ENCODE measurements at regions not wholly inside any gene's neighbourhood (a gene's known extent, or its start where the extent isn't known, plus 50 kb on each side); places are given as distances from the start of the nearest gene placed in this dataset.
A peak's percentile ranks its signal among the peaks of the same experiment; 100 is the strongest.

DNA sequence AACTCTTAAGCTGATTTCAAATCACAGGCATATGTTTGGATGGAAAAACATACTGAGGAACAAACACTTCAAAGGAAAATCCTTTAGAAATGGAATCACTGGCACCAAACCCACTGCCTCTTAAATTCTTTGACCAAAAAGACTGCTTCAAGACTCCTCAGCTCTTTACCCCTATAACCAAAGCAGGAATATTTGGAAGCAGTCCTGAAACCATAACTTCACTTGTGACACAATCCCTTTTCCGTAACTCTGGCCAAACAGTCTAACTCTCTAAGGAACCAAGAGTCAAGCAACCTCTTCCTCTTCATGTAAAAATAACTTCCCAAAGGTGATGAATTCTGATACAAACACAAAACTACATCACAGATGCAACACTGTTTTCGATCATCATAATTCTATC is 104.3 kb downstream of the MTERF1 start:
- TF ChIP-seq EP300 (IDR thresholded peaks at IDR 0.05), result no peak
- TF ChIP-seq POLR2AphosphoS5 (IDR thresholded peaks at IDR 0.05), result no peak
- no peak for TF ChIP-seq POLR2A (IDR thresholded peaks at IDR 0.05; ENCODE audit: low read depth)
- TF ChIP-seq, protein P1, sequence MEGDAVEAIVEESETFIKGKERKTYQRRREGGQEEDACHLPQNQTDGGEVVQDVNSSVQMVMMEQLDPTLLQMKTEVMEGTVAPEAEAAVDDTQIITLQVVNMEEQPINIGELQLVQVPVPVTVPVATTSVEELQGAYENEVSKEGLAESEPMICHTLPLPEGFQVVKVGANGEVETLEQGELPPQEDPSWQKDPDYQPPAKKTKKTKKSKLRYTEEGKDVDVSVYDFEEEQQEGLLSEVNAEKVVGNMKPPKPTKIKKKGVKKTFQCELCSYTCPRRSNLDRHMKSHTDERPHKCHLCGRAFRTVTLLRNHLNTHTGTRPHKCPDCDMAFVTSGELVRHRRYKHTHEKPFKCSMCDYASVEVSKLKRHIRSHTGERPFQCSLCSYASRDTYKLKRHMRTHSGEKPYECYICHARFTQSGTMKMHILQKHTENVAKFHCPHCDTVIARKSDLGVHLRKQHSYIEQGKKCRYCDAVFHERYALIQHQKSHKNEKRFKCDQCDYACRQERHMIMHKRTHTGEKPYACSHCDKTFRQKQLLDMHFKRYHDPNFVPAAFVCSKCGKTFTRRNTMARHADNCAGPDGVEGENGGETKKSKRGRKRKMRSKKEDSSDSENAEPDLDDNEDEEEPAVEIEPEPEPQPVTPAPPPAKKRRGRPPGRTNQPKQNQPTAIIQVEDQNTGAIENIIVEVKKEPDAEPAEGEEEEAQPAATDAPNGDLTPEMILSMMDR (IDR thresholded peaks at IDR 0.05), result no peak
- 81% methylated on average over 2 of the region's 2 CpGs for WGBS
- H3K27me3 ChIP-seq, result no peaks in the 10 kb centered on the region
- no peaks in the 10 kb centered on the region for H3K36me3 ChIP-seq
- no peak for DNase-seq (ENCODE audit: extremely low spot score)
- H3K9me3 ChIP-seq, result no peaks in the 10 kb centered on the region
- H3K4me3 ChIP-seq, result no peak overlapping the region
- H3K27ac ChIP-seq (replicated peaks in 1 of 4), result no peak overlapping the region
- no peaks in the 10 kb centered on the region for H3K4me1 ChIP-seq
- intact Hi-C loops (cut with DNase I), result no loop called here

DNA sequence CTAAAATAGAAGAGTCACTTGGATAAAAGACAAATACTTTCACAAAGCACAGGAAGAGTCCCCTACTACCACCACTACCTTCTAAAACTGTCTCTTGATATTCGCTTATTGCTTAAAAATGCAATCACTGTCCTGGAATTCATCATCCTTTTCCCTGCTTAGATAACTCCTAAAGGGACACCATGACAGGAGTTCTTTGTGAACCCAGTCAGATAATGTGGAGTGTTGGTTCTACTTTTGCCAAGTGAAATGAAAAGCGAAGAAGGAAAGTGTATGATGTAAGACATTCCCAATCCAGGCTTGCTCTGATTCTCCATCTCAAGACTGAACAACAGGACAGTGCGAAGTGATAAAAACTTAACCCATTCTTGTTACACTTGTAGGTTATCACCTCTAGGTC is 103.0 kb downstream of the MTERF1 start:
- H3K27me3 ChIP-seq, result no peaks in the 10 kb centered on the region
- no peaks in the 10 kb centered on the region for H3K9me3 ChIP-seq
- intact Hi-C loops (cut with DNase I), result no loop called here
- H3K36me3 ChIP-seq, result no peaks in the 10 kb centered on the region
- H3K4me1 ChIP-seq, result no peaks in the 10 kb centered on the region
- H3K27ac ChIP-seq (replicated peaks in 1 of 4), result no peak overlapping the region
- no peak for DNase-seq (ENCODE audit: extremely low spot score)
- no peak for TF ChIP-seq EP300 (IDR thresholded peaks at IDR 0.05)
- no peak overlapping the region for H3K4me3 ChIP-seq
- WGBS, result 84% methylated on average over 3 of the region's 3 CpGs

DNA sequence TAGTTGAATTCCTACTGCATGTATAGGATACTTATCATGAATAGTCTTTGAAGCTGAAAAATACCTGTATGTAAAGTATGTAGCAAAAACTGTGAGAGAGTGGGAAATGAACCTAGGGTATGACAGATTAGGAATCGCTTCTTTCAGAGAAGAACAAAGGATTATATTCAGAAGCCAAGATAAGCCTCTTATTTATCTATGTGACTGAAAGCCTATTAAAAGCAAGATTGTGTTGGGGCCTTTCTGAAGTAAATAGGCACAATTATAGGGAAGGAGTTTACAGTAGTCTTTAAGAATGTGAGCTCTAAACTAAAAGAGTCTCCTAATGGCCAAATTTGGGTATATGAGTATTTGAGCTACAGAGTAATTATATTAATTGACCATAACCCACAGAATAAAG is 102.1 kb downstream of the MTERF1 start:
- WGBS, result 91% methylated on average over 1 of the region's 1 CpG
- no peaks in the 10 kb centered on the region for H3K4me1 ChIP-seq
- intact Hi-C loops (cut with DNase I), result no loop called here

DNA sequence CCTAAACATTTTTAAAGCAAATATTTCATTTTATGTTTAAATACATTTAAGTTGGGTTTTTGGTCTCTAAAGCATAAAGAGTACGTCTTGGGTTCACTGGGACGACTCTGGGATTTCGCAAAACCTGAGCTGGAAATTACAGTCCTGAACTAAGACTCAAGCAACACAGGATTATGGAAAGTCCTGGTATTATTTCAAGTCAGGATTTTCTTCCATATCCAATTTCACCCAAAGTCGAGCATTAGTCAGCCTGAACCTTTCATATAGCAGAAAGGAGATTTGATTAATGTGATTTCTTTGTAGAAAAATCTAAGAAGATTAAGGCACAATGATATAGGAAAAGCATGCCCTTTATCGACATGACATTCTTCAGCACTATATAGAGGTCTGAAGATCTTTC is 100.0 kb downstream of the MTERF1 start:
- intact Hi-C loops (cut with DNase I), result loop anchor here (5.0 kb wide), 1 partner anchor 688 kb away; no protein-coding TSS in a partner anchor
- Histone ChIP-seq H3K4me3 (no peak overlapping the region), H3K9me3 (no peaks in the 10 kb centered on the region), H3K27ac (replicated peaks in 1 of 4) (no peak overlapping the region), H3K36me3 (no peaks in the 10 kb centered on the region), H3K27me3 (no peaks in the 10 kb centered on the region), H3K4me1 (no peaks in the 10 kb centered on the region)
- DNase-seq (ENCODE audit: extremely low spot score), result no peak
- WGBS, result 84% methylated on average over 5 of the region's 5 CpGs
- no peak for TF ChIP-seq POLR2AphosphoS5 (IDR thresholded peaks at IDR 0.05)
- TF ChIP-seq EP300 (IDR thresholded peaks at IDR 0.05), result no peak
- no peak for TF ChIP-seq POLR2A (IDR thresholded peaks at IDR 0.05; ENCODE audit: low read depth)
- TF ChIP-seq, protein P1 (IDR thresholded peaks at IDR 0.05), result no peak

More for the DNA sequence above, 102.1 kb downstream of the MTERF1 start:
- no peak for DNase-seq (ENCODE audit: extremely low spot score)
- Histone ChIP-seq H3K4me3 (no peak overlapping the region), H3K27ac (replicated peaks in 1 of 4) (no peak overlapping the region), H3K27me3 (no peaks in the 10 kb centered on the region), H3K36me3 (no peaks in the 10 kb centered on the region), H3K9me3 (no peaks in the 10 kb centered on the region)
- TF ChIP-seq POLR2AphosphoS5 (IDR thresholded peaks at IDR 0.05) (no peak), POLR2A (IDR thresholded peaks at IDR 0.05; ENCODE audit: low read depth) (no peak), EP300 (IDR thresholded peaks at IDR 0.05) (no peak)
- TF ChIP-seq, protein P1 (IDR thresholded peaks at IDR 0.05), result no peak

DNA sequence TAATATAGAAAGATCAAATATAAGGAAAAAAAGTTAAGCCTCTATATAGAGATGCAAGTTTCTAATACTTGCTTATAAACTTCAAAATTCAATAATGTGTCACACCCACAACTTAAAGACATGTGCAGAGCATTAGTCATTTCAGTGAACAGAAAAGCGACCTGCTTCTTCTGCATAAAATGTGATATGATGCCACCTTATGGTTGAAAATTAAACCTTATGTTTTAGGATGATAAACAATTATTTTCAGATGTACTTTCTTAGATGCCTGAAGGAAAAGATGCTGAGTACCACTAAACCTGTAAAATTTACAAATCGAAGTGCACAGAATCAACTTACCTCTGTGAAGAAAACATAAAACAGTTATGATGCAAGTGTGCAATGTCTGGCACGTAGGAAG is 96.0 kb downstream of the MTERF1 start:
- no peak overlapping the region for H3K4me3 ChIP-seq
- no peaks in the 10 kb centered on the region for H3K4me1 ChIP-seq
- no peak overlapping the region for H3K27ac ChIP-seq (replicated peaks in 1 of 4)
- intact Hi-C loops (cut with DNase I), result loop anchor here (5.0 kb wide), 1 partner anchor 692 kb away; no protein-coding TSS in a partner anchor
- no peak for TF ChIP-seq EP300 (IDR thresholded peaks at IDR 0.05)
- TF ChIP-seq, protein P1 (IDR thresholded peaks at IDR 0.05), result peak in 2 of 3 experiments; percentile 26 to 28
- no peak for DNase-seq (ENCODE audit: extremely low spot score)
- no peaks in the 10 kb centered on the region for H3K36me3 ChIP-seq
- H3K9me3 ChIP-seq, result no peaks in the 10 kb centered on the region
- WGBS, result 35% methylated on average over 3 of the region's 3 CpGs
- H3K27me3 ChIP-seq, result no peaks in the 10 kb centered on the region

Measured in esophagus muscularis mucosa (tissue), 4 donors.